Activated CD8-positive, alpha-beta T cell treated with anti-CD3 and anti-CD28 coated beads for 36 hours (primary cell): ENCODE measurements at regions not wholly inside any gene's neighbourhood (a gene's known extent, or its start where the extent isn't known, plus 50 kb on each side); places are given as distances from the start of the nearest gene placed in this dataset.

Source experiments
- ATAC-seq: fragments of 200-7000 bp; cut with Tn5 transposase; one replicate; pipeline ENCODE4 v1.10.0; 2021; ENCODE audit warnings: mild to moderate bottlenecking, moderate library complexity
- CTCF ChIA-PET: fragments of 350-600 bp; sonication (Branson Sonifier 250); formaldehyde crosslinking; loops from one replicate; lab custom pipeline; 2021; ENCODE audit warnings: antibody characterized with exemption; lab: Charles Lee
- POLR2A ChIA-PET: fragments of 350-600 bp; sonication (Branson Sonifier 250); formaldehyde crosslinking; loops from one replicate; lab custom pipeline; 2021; ENCODE audit warnings: antibody characterized with exemption; lab: Charles Lee
- DNase-seq: peaks from one replicate; pipeline ENCODE4 v3.0.0-alpha.2; 2020
- H3K27ac Mint-ChIP-seq: one replicate; pipeline ENCODE4 v1.8.0; 2021; ENCODE audit warnings: mild to moderate bottlenecking, mixed read lengths
- H3K27me3 Mint-ChIP-seq: one replicate; pipeline ENCODE4 v1.8.0; 2021; ENCODE audit warnings: mixed read lengths
- H3K36me3 Mint-ChIP-seq: one replicate; pipeline ENCODE4 v1.8.0; 2021; ENCODE audit warnings: low read depth, mixed read lengths
- H3K4me1 Mint-ChIP-seq: one replicate; pipeline ENCODE4 v1.8.0; 2021; ENCODE audit warnings: low read depth, mixed read lengths
- H3K4me3 Mint-ChIP-seq: one replicate; pipeline ENCODE4 v1.8.0; 2021; ENCODE audit warnings: mild to moderate bottlenecking, moderate library complexity, mixed read lengths
- H3K9me3 Mint-ChIP-seq: one replicate; pipeline ENCODE4 v1.8.0; 2021; ENCODE audit warnings: mixed read lengths
- CTCF ChIP-seq: fragments of 200-600 bp; IDR thresholded peaks from one replicate; pipeline ENCODE4 v1.8.0; 2022; ENCODE audit warnings: antibody characterized with exemption, mild to moderate bottlenecking
- intact Hi-C: fragments of 100-400 bp; cut with micrococcal nuclease; formaldehyde crosslinking; loops from one replicate; pipeline ENCODE4 v1.10.0; 2022

- no peaks in the 10 kb centered on the region for H3K36me3 Mint-ChIP-seq
- no peak overlapping the region for H3K27ac Mint-ChIP-seq
- no peaks in the 10 kb centered on the region for H3K4me1 Mint-ChIP-seq
- no peak for TF ChIP-seq CTCF
- no peak for ATAC-seq
- no peak overlapping the region for H3K4me3 Mint-ChIP-seq
- H3K9me3 Mint-ChIP-seq: no peaks in the 10 kb centered on the region
- no peak for DNase-seq
- POLR2A ChIA-PET: no interaction called here
- CTCF ChIA-PET: interaction anchor here (0.9 kb wide), 1 partner anchor 73 kb away, joined by 3 read pairs; no protein-coding TSS in a partner anchor
- intact Hi-C loops: no loop called here
- no peaks in the 10 kb centered on the region for H3K27me3 Mint-ChIP-seq
These were observed 173.2 kb upstream of the GRIP1 start for GRCh38 chr12:66852091-66852490.

- H3K4me3 Mint-ChIP-seq: no peak overlapping the region
- intact Hi-C loops: no loop called here
- H3K4me1 Mint-ChIP-seq: peaks cover 5% of the 10 kb centered on the region
- DNase-seq (no peak), ATAC-seq (no peak)
- no peaks in the 10 kb centered on the region for H3K9me3 Mint-ChIP-seq
- H3K27me3 Mint-ChIP-seq: no peaks in the 10 kb centered on the region
- no peak overlapping the region for H3K27ac Mint-ChIP-seq
- ChIA-PET POLR2A (no interaction called here), CTCF (interaction anchor here (0.6 kb wide), 1 partner anchor 9 kb away, joined by 3 read pairs; no protein-coding TSS in a partner anchor)
- TF ChIP-seq CTCF: no peak
- H3K36me3 Mint-ChIP-seq: no peaks in the 10 kb centered on the region
These were observed 173.9 kb upstream of the GRIP1 start for GRCh38 chr12:66852765-66853164.

GRCh38 chr12:66859751-66860440 lies 181.0 kb upstream of the GRIP1 start:
- ChIA-PET POLR2A (no interaction called here), CTCF (interaction anchor here (0.9 to 3.9 kb wide), 8 partner anchors 9 to 590 kb away, joined by 4 to 26 read pairs (median 6); no protein-coding TSS in a partner anchor)
- Mint-ChIP-seq H3K9me3 (no peaks in the 10 kb centered on the region), H3K4me1 (peaks cover 17% of the 10 kb centered on the region), H3K36me3 (no peaks in the 10 kb centered on the region), H3K27me3 (peaks cover 4% of the 10 kb centered on the region), H3K27ac (no peak overlapping the region), H3K4me3 (no peak overlapping the region)
- no peak for TF ChIP-seq CTCF
- intact Hi-C loops: loop anchor here (5.0 kb wide), 1 partner anchor 148 kb away; no protein-coding TSS in a partner anchor
- no peak for ATAC-seq
- no peak for DNase-seq

- POLR2A ChIA-PET: no interaction called here
- H3K4me3 Mint-ChIP-seq: no peak overlapping the region
- CTCF ChIA-PET: interaction anchor here (0.6 to 3.9 kb wide), 20 partner anchors 9 to 591 kb away, joined by 3 to 26 read pairs (median 4); no protein-coding TSS in a partner anchor
- peaks cover 17% of the 10 kb centered on the region for H3K4me1 Mint-ChIP-seq
- intact Hi-C loops: loop anchor here (5.0 kb wide), 1 partner anchor 149 kb away; no protein-coding TSS in a partner anchor
- peaks cover 4% of the 10 kb centered on the region for H3K27me3 Mint-ChIP-seq
- DNase-seq (peak; percentile 76), ATAC-seq (no peak)
- no peak overlapping the region for H3K27ac Mint-ChIP-seq
- TF ChIP-seq CTCF: peak; percentile 97
- no peaks in the 10 kb centered on the region for H3K36me3 Mint-ChIP-seq
- H3K9me3 Mint-ChIP-seq: no peaks in the 10 kb centered on the region
These were observed 182.2 kb upstream of the GRIP1 start for GRCh38 chr12:66860752-66861750.
